NOMO-1 treated with DMSO at 0.1 percent for 48 hours (cell line): ENCODE measurements at regions not wholly inside any gene's neighbourhood (a gene's known extent, or its start where the extent isn't known, plus 50 kb on each side); places are given as distances from the start of the nearest gene placed in this dataset.

ENCODE experiments used
- DNase-seq: peaks from one replicate; lab custom pipeline; 2025; ENCODE audit not compliant: unreplicated experiment; lab: John Stamatoyannopoulos, UW

- DNase-seq, result peak; percentile 28
Measured at GRCh38 chr5:66306105-66306843, 162.2 kb downstream of the SREK1 start.

- no peak for DNase-seq
Measured at GRCh38 chr5:66306844-66307315, 162.8 kb downstream of the SREK1 start.

GRCh38 chr5:66307647-66308241 lies 163.6 kb downstream of the SREK1 start:
- DNase-seq, result peak; percentile 62

GRCh38 chr5:66312266-66312665 lies 168.2 kb downstream of the SREK1 start:
- DNase-seq, result no peak

GRCh38 chr5:66315784-66316183 lies 171.7 kb downstream of the SREK1 start:
- no peak for DNase-seq

GRCh38 chr5:66322786-66323528 lies 178.9 kb downstream of the SREK1 start:
- DNase-seq, result no peak

- DNase-seq, result no peak
Measured at GRCh38 chr5:66323529-66323895, 179.4 kb downstream of the SREK1 start.

GRCh38 chr5:66324357-66324756 lies 180.3 kb downstream of the SREK1 start:
- DNase-seq, result no peak

GRCh38 chr5:66326276-66326675 lies 182.2 kb downstream of the SREK1 start:
- no peak for DNase-seq

GRCh38 chr5:66327008-66327407 lies 182.9 kb downstream of the SREK1 start:
- DNase-seq, result no peak

- DNase-seq, result no peak
Measured at GRCh38 chr5:66329078-66329477, 185.0 kb downstream of the SREK1 start.

GRCh38 chr5:66333192-66333591 lies 189.1 kb downstream of the SREK1 start:
- no peak for DNase-seq

GRCh38 chr5:66337626-66338226 lies 193.6 kb downstream of the SREK1 start:
- DNase-seq, result no peak

- DNase-seq, result no peak
Measured at GRCh38 chr5:66338828-66339227, 194.7 kb downstream of the SREK1 start.

- no peak for DNase-seq
Measured at GRCh38 chr5:66339896-66340295, 195.8 kb downstream of the SREK1 start.

GRCh38 chr5:66340786-66341185 lies 196.7 kb downstream of the SREK1 start:
- no peak for DNase-seq

GRCh38 chr5:66342341-66342880 lies 198.3 kb downstream of the SREK1 start:
- DNase-seq, result no peak

- no peak for DNase-seq
Measured at GRCh38 chr5:66343370-66344071, 199.4 kb downstream of the SREK1 start.

- DNase-seq, result no peak
Measured at GRCh38 chr5:66344544-66344943, 200.4 kb downstream of the SREK1 start.

- DNase-seq, result no peak
Measured at GRCh38 chr5:66345281-66345680, 201.2 kb downstream of the SREK1 start.

GRCh38 chr5:66346869-66347268 lies 202.8 kb downstream of the SREK1 start:
- DNase-seq, result no peak
